GM12874 (cell line): ENCODE measurements at regions not wholly inside any gene's neighbourhood (a gene's known extent, or its start where the extent isn't known, plus 50 kb on each side); places are given as distances from the start of the nearest gene placed in this dataset.

Experiments used
- CTCF ChIP-seq: IDR thresholded peaks from 2 replicates; pipeline ENCODE4 v1.5.1; 2011; ENCODE audit warnings: low read depth, mild to moderate bottlenecking, control low read depth, low read length, moderate library complexity; ENCODE audit not compliant: insufficient read depth

DNA sequence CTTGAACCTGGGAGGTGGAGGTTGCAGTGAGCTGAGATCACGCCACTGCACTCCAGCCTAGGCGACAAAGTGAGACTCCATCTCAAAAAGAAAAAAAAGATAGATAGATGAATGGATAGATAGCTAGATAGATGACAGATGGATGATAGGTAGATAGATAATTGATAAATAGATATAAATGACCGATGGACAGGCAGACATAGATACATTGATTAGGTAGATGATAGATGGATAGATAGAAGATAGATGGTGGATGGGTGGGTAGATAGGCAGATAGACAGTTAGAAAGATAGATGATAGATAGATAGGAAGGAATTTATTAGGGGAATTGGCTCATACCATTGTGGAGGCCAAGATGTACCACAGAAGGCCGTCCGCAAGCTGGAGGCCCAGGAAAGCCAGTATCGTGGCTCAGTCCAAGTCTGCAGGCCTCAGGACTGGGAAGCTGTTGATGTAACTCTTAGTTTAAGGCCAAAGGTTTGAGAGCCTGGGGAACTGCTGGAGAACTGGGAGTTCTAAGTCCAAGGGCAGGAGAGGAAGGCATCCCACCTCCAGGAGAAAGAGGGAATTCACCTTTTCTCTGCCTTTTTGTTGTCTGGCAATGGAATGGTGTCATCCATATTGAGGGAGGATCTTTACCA lies 156.1 kb downstream of the SEC14L1 start:
- TF ChIP-seq CTCF, result no peak

- TF ChIP-seq CTCF, result no peak
Observed at GRCh38 chr17:77297693-77298666, 157.2 kb downstream of the SEC14L1 start.

DNA sequence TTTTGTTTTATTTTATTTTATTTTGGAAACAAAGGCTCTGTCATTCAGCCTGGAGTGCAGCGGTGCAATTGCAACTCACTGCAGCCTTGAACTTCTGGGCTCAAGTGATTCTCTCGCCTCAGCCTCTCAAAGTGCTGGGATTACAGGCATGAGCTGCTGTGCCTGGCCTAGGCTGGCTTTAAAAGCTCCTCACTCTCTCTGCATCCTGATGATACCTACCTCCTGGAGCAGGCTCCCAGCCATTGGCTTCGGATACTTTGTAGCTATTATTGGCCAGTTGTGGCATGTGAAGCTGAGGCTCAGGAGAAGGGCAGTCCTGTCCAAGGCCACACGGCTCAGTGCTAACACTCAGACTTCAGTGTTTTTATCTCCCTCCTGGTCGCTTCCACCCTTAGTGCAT lies 158.0 kb downstream of the SEC14L1 start:
- no peak for TF ChIP-seq CTCF

GRCh38 chr17:77299256-77300015 lies 158.7 kb downstream of the SEC14L1 start:
- no peak for TF ChIP-seq CTCF

- no peak for TF ChIP-seq CTCF
Observed at GRCh38 chr17:77300016-77300686, 159.4 kb downstream of the SEC14L1 start.

DNA sequence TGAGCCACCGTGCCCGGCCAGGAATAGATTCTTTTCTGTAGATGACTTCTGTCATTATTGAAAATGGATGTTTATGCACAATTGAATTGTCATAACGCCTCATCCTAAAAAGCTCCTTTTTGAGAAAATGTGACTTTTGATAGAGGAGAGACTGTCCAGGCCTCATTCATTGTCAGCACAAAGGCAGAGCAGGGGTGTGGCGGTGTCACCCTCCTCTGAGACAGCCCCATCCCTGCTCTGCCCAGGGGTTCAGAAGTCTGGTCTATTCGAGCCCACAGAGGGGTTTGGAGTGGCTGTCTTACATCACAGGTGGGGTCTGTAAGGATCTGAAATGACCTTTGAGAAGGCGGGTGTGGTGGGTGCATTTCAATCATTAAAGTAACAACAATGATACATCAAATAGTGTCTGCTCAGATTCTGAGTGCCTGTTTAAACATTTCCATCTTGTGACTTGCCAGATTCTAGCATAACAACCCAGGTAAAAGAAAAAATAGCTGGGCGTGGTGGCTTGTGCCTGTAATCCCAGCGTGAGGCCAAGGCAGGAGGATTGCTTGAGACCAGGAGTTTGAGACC lies 161.0 kb downstream of the SEC14L1 start:
- no peak for TF ChIP-seq CTCF
